HUDEP-2 (cell line): ENCODE measurements at regions not wholly inside any gene's neighbourhood (a gene's known extent, or its start where the extent isn't known, plus 50 kb on each side); places are given as distances from the start of the nearest gene placed in this dataset.
A peak's percentile ranks its signal among the peaks of the same experiment; 100 is the strongest.

Source experiments
- DNase-seq, 76 experiments: peaks; one replicate each; lab custom pipeline; 2025; ENCODE audit not compliant: unreplicated experiment in 76 of 76; lab: John Stamatoyannopoulos, UW

- no peak for DNase-seq
Observed at GRCh38 chr13:22549126-22549525, 631.7 kb upstream of the SGCG start.

GRCh38 chr13:22561581-22561980 lies 619.2 kb upstream of the SGCG start:
- peak in 2 of 76 experiments; percentile 3 to 9 for DNase-seq

- no peak for DNase-seq
Observed at GRCh38 chr13:22562116-22562515, 618.7 kb upstream of the SGCG start.

- DNase-seq = no peak
Observed at GRCh38 chr13:22563272-22563671, 617.5 kb upstream of the SGCG start.

- no peak for DNase-seq
Observed at GRCh38 chr13:22569811-22570210, 611.0 kb upstream of the SGCG start.

GRCh38 chr13:22589880-22590279 lies 590.9 kb upstream of the SGCG start:
- DNase-seq = peak in 56 of 76 experiments; percentile 1 to 76 (median 28)

- DNase-seq = no peak
Observed at GRCh38 chr13:22592515-22592914, 588.3 kb upstream of the SGCG start.

GRCh38 chr13:22594041-22594440 lies 586.7 kb upstream of the SGCG start:
- DNase-seq = no peak

- no peak for DNase-seq
Observed at GRCh38 chr13:22596171-22596863, 584.5 kb upstream of the SGCG start.

- no peak for DNase-seq
Observed at GRCh38 chr13:22599156-22599555, 581.6 kb upstream of the SGCG start.

- no peak for DNase-seq
Observed at GRCh38 chr13:22618002-22618401, 562.8 kb upstream of the SGCG start.

GRCh38 chr13:22625691-22626090 lies 555.1 kb upstream of the SGCG start:
- no peak for DNase-seq

- peak in 1 of 76 experiments; percentile 3 for DNase-seq
Observed at GRCh38 chr13:22629374-22629773, 551.4 kb upstream of the SGCG start.

- no peak for DNase-seq
Observed at GRCh38 chr13:22642088-22642487, 538.7 kb upstream of the SGCG start.

- DNase-seq = no peak
Observed at GRCh38 chr13:22644941-22645340, 535.8 kb upstream of the SGCG start.

GRCh38 chr13:22647156-22647850 lies 533.5 kb upstream of the SGCG start:
- DNase-seq = no peak

GRCh38 chr13:22648320-22648801 lies 532.4 kb upstream of the SGCG start:
- DNase-seq = no peak

- DNase-seq = no peak
Observed at GRCh38 chr13:22652796-22653195, 528.0 kb upstream of the SGCG start.

GRCh38 chr13:22653866-22654265 lies 526.9 kb upstream of the SGCG start:
- DNase-seq = no peak

- no peak for DNase-seq
Observed at GRCh38 chr13:22655106-22655852, 525.5 kb upstream of the SGCG start.

GRCh38 chr13:22662771-22663170 lies 518.0 kb upstream of the SGCG start:
- DNase-seq = no peak
